HCEC 1CT (cell line): ENCODE measurements at regions not wholly inside any gene's neighbourhood (a gene's known extent, or its start where the extent isn't known, plus 50 kb on each side); places are given as distances from the start of the nearest gene placed in this dataset.
A peak's percentile ranks its signal among the peaks of the same experiment; 100 is the strongest.
"Not testable (repeated sequence)": the region's sequence is repeated elsewhere in the genome, so short reads cannot be mapped to it uniquely, and the experiment has no call there.

ENCODE experiments used
- DNase-seq: peaks from one replicate; pipeline ENCODE4 v3.0.0-alpha.2; 2017

GRCh38 chr4:79603681-79604080 is 195.7 kb upstream of the GK2 start:
- no peak for DNase-seq

DNA sequence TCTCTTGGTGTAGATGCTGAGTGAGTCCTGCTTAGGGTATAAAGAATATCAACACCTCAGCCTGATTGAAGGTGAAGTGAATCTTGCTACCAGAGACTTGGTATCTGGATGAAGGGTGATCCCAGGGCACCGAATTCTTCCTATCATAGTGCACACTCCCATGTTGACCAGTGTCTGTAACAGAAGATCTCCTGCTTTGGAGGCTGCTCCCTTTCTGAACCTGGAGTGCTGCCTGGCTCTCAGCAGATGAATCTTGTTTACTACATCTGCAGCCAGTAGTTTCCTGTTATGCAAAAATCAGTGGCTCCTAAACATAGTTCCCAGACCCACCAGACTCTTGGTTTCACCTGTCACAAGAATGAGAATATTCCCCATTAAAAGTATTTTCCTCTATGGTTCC is 191.7 kb upstream of the GK2 start:
- no peak for DNase-seq

DNA sequence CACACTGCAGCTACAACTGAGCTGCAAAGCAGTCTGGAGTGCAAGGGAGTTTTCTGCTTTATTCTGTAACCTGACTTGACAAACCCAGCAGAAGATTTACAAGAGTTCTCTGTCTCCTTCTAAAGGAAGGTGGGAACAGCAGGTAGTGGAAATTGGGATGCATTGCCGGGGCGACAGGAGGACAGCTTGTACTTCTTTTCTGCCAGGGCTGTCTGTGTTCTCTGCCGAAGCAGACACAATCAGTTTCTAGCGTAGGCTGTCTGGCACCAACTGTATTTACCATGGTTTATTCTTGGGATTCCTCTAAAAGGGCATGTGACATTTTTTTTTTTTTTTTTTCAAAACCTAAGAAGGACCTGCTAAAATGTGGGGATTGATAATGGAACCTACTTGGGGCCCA is 190.8 kb upstream of the GK2 start:
- no peak for DNase-seq

DNA sequence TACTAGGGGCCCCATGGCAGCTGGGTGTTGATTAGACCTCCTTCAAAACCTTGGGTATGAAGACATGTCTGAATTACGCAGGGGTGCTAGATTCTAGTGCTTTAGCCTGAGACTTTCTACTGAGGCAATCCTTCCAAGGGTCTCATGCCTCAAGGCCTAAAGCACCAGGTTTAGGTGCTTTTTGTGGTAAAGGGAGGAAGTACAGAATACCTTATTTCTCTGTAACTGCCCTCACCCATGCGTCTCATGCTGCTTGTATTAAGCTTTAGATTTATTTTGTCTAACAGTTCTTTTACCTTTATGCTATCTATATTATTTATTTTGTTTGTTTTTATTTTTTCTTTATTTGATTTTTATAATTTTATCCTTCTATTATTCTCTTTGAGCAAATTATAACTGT is 190.2 kb upstream of the GK2 start:
- no peak for DNase-seq

DNA sequence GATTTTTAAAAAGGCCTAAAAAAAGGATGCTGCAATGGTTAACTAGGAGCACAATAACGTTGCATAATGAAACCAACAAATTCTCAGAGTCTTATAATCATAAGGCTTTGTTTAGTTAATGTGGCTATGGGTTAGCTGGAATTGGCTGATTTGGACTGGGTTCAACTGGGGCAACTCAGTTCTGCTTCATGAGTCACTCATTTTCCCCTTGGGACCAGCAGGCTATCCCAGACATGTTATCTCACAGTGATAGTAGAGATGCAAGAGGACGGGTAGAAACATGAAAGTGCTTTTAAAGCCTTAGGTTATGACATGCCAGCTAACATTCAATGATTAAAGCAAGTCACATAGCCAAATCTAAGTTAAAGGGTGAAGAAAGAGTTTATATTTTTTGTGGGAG is 189.2 kb upstream of the GK2 start:
- no peak for DNase-seq

- not testable (repeated sequence) for DNase-seq
These were observed 184.2 kb upstream of the GK2 start for GRCh38 chr4:79592218-79592617.

GRCh38 chr4:79588679-79589078 is 180.7 kb upstream of the GK2 start:
- DNase-seq: no peak

- DNase-seq: not testable (repeated sequence)
These were observed 179.2 kb upstream of the GK2 start for GRCh38 chr4:79587207-79587606.

DNA sequence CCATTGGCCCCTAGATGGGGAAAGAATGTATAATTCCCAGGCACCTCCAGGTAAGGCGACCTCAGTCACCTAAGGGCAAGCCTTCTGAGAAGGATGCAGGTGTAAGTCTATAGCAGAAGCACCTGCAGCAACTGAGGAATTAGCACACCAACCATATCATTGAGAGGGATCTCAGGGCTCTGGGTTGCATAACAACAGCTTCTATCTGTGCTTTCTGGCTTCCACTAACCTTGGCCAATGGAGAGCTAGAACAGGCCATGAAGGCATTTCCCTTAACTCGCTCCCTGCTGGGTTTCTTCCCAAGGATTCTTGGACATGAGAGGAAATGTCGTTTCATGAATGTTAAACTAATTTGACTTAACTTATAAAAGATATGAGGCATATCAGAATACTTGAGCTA is 177.8 kb upstream of the GK2 start:
- DNase-seq: no peak

- DNase-seq: no peak
These were observed 177.3 kb upstream of the GK2 start for GRCh38 chr4:79585330-79585729.

GRCh38 chr4:79584902-79585301 is 176.9 kb upstream of the GK2 start:
- DNase-seq: no peak

DNA sequence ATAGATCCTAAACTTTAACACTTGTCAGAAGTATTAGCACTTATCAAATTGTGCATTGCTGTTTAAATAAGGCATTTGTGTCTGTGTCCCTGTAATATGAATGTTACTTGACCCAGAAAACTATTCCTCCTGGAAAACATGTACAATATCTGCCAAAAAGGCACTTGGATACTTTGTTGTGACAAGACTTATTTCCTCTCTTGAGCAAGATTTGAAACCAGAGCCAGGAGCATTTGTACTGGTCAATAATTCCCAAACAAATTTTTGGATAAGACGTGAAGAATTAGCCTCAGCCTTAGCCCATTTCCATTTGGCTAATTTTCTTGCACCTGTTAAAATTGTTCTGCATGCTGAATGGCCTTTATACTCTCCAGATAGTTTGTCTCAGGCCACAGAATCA is 176.3 kb upstream of the GK2 start:
- no peak for DNase-seq

GRCh38 chr4:79578606-79579005 is 170.6 kb upstream of the GK2 start:
- no peak for DNase-seq

DNA sequence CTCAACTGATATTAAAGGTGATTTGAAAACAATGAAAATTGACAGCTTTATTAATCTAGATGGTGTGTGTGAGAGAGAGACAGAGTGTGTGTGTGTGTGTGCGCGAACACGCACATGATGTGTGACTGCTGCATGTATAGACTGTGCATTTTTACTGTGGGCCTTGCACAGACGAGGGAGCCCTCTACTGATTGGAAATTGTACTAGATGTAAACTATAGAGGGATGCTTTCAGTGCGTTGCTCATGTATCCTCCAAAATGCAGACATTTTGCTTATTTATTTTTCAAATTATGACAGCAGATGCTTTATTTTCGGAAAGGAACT is 168.4 kb upstream of the GK2 start:
- peak; percentile 27 for DNase-seq

GRCh38 chr4:79575709-79576428 is 167.8 kb upstream of the GK2 start:
- DNase-seq: no peak

DNA sequence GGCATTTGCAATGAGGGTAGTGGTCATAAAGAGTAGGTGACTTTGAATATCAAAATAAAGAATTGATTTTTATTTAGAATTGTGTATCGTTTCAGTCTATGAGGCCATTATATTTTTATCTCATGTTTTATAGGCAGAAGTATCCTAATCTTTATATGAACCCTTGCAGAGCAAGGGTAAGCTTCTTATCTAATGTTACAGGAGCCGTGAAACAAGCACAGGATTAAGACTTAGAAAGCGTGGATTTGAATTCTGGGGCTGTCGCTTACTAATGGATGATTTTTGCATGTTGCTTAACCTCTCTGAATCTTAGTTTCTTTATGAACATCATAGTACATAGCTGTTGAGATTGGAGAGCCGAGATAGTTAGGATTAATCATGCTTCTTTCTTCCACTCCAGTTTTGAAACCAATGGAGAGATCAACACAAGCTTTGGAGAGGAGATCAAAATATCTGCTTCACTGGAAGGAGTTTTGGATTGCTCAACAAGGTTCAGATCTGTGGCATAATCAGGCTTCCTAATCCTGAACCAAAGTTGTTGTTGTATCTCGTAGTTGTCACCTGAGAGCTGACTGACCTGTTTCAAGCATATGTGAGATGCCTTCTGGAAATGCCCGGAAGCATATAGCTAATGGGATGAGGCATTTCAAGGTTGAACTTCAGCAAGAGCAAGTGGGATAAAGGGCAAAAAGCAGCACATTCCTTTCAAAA is 166.9 kb upstream of the GK2 start:
- DNase-seq: no peak

- no peak for DNase-seq
These were observed 155.2 kb upstream of the GK2 start for GRCh38 chr4:79563219-79563618.

DNA sequence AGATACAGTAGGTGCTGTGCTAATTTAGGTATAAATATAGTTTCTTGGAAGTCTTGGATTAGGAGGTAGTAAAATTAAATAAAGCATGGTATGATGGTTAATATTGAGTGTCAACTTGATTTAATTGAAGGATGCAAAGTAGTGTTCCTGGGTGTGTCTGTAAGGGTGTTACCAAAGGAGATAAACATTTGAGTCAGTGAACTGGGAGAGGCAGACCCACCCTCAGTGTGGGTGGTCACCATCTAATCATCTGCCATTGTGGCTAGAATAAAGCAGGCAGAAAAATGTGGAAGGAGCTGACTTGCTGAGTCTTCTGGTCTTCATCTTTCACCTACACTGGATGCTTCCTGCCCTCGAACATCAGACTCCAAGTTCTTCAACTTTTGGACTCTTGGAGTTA is 153.7 kb upstream of the GK2 start:
- no peak for DNase-seq

DNA sequence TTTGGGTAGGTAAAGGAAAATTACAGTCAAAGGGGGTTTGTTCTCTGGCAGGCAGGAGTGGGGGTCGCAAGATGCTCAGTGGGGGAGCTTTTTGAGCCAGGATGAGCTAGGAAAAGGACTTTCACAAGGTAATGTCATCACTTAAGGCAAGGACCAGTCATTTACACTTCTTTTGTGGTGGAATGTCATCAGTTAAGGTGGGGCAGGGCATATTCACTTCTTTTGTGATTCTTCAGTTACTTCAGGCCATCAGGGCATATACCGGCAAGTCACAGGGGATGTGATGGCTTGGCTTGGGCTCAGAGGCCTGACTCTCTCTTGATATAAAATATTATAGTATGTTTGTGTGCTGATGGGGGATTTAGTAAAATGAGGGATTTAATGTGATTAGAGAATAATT is 151.4 kb upstream of the GK2 start:
- not testable (repeated sequence) for DNase-seq

DNA sequence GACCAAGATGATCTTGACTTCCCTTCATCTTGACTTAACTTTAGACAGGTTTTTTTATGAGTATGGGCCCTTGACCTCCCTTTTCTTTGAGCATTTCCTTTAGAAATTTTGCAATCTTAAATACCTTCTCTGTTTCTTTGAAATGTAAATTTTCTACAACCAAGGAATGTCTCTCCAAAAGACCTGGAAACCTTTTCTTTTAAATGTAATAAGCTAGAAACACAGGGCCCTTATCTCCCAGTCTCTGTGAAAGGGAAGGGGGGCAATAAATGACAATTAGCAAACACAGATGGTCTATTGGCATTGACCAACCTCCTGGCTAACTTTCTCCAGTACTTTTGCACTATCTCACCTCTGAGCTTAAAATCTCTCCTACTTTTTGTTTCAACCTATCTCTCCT is 144.3 kb upstream of the GK2 start:
- DNase-seq: no peak

- no peak for DNase-seq
These were observed 143.5 kb upstream of the GK2 start for GRCh38 chr4:79551555-79551954.

- DNase-seq: no peak
These were observed 139.8 kb upstream of the GK2 start for GRCh38 chr4:79547851-79548250.

- not testable (repeated sequence) for DNase-seq
These were observed 137.3 kb upstream of the GK2 start for GRCh38 chr4:79545292-79545691.

DNA sequence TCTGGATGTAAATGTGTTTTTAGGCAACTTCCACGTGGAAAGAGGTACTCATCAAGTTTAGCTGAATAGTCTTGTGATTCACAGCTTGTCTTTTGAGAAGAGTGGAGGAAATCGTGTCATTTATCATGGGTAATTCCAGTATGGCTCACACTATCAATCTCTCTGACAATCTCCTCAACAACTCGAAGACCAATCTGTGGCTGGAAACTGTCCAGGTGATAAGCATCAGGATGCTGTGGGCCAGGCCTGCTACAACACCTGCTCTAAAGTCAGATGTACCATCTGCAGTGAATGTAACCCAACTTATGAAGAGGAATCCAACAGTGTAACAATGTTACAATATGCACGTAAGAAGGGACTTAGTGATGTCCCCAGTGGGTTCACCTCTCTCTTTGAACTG is 132.1 kb upstream of the GK2 start:
- DNase-seq: no peak

GRCh38 chr4:79535516-79535915 is 127.5 kb upstream of the GK2 start:
- DNase-seq: no peak
